NCI-H82 treated with DMSO at 0.1 percent for 48 hours (cell line): ENCODE measurements at regions not wholly inside any gene's neighbourhood (a gene's known extent, or its start where the extent isn't known, plus 50 kb on each side); places are given as distances from the start of the nearest gene placed in this dataset.
"Not testable (repeated sequence)": the region's sequence is repeated elsewhere in the genome, so short reads cannot be mapped to it uniquely, and the experiment has no call there.

ENCODE experiments used
- DNase-seq: peaks from one replicate; lab custom pipeline; 2025; ENCODE audit not compliant: unreplicated experiment; lab: John Stamatoyannopoulos, UW

GRCh38 chr3:162702768-162703385 lies 1206.3 kb downstream of the OTOL1 start:
- DNase-seq: no peak

- DNase-seq: no peak
These were observed 1207.6 kb downstream of the OTOL1 start for GRCh38 chr3:162704238-162704637.

- DNase-seq: no peak
These were observed 1208.3 kb downstream of the OTOL1 start for GRCh38 chr3:162704799-162705385.

GRCh38 chr3:162708394-162708793 lies 1211.8 kb downstream of the OTOL1 start:
- DNase-seq: not testable (repeated sequence)

- not testable (repeated sequence) for DNase-seq
These were observed 1212.5 kb downstream of the OTOL1 start for GRCh38 chr3:162708942-162709706.

GRCh38 chr3:162710332-162711112 lies 1213.9 kb downstream of the OTOL1 start:
- no peak for DNase-seq

GRCh38 chr3:162717074-162717473 lies 1220.5 kb downstream of the OTOL1 start:
- not testable (repeated sequence) for DNase-seq

GRCh38 chr3:162718697-162719096 lies 1222.1 kb downstream of the OTOL1 start:
- no peak for DNase-seq

GRCh38 chr3:162719684-162720341 lies 1223.2 kb downstream of the OTOL1 start:
- DNase-seq: peak; percentile 64

- DNase-seq: no peak
These were observed 1225.1 kb downstream of the OTOL1 start for GRCh38 chr3:162721736-162722135.

GRCh38 chr3:162722337-162722736 lies 1225.7 kb downstream of the OTOL1 start:
- DNase-seq: no peak

- not testable (repeated sequence) for DNase-seq
These were observed 1226.2 kb downstream of the OTOL1 start for GRCh38 chr3:162722796-162723195.

GRCh38 chr3:162729686-162730085 lies 1233.1 kb downstream of the OTOL1 start:
- no peak for DNase-seq

- DNase-seq: not testable (repeated sequence)
These were observed 1235.4 kb downstream of the OTOL1 start for GRCh38 chr3:162731961-162732360.

GRCh38 chr3:162738784-162739183 lies 1242.2 kb downstream of the OTOL1 start:
- DNase-seq: no peak

- no peak for DNase-seq
These were observed 1244.5 kb downstream of the OTOL1 start for GRCh38 chr3:162740941-162741596.

GRCh38 chr3:162742159-162742717 lies 1245.6 kb downstream of the OTOL1 start:
- DNase-seq: no peak

- DNase-seq: no peak
These were observed 1246.5 kb downstream of the OTOL1 start for GRCh38 chr3:162743091-162743490.

- no peak for DNase-seq
These were observed 1264.2 kb downstream of the OTOL1 start for GRCh38 chr3:162760789-162761188.
